ENCODE measurements at regions not wholly inside any gene's neighbourhood (a gene's known extent, or its start where the extent isn't known, plus 50 kb on each side); places are given as distances from the start of the nearest gene placed in this dataset.

- DNase-seq (ENCODE audit: low read depth in 2 of 2), result no peak
Observed at GRCh38 chr22:27564806-27565205, 236.8 kb downstream of the MN1 start.

- no peak for DNase-seq (ENCODE audit: low read depth in 2 of 2)
Observed at GRCh38 chr22:27566602-27567001, 235.0 kb downstream of the MN1 start.

- no peak for DNase-seq (ENCODE audit: low read depth in 2 of 2)
Observed at GRCh38 chr22:27568265-27568664, 233.3 kb downstream of the MN1 start.

GRCh38 chr22:27571463-27572277 is 229.9 kb downstream of the MN1 start:
- DNase-seq (ENCODE audit: low read depth in 2 of 2), result no peak

- no peak for DNase-seq (ENCODE audit: low read depth in 2 of 2)
Observed at GRCh38 chr22:27572278-27572666, 229.3 kb downstream of the MN1 start.

GRCh38 chr22:27573280-27574001 is 228.1 kb downstream of the MN1 start:
- DNase-seq (ENCODE audit: low read depth in 2 of 2), result no peak

GRCh38 chr22:27574002-27574366 is 227.6 kb downstream of the MN1 start:
- DNase-seq (ENCODE audit: low read depth in 2 of 2), result no peak

- no peak for DNase-seq (ENCODE audit: low read depth in 2 of 2)
Observed at GRCh38 chr22:27574651-27575050, 226.9 kb downstream of the MN1 start.

- DNase-seq (ENCODE audit: low read depth in 2 of 2), result no peak
Observed at GRCh38 chr22:27575348-27575747, 226.2 kb downstream of the MN1 start.

- DNase-seq (ENCODE audit: low read depth in 2 of 2), result no peak
Observed at GRCh38 chr22:27576413-27576812, 225.1 kb downstream of the MN1 start.

GRCh38 chr22:27576815-27577573 is 224.6 kb downstream of the MN1 start:
- no peak for DNase-seq (ENCODE audit: low read depth in 2 of 2)

- DNase-seq (ENCODE audit: low read depth in 2 of 2), result no peak
Observed at GRCh38 chr22:27577574-27577969, 224.0 kb downstream of the MN1 start.

GRCh38 chr22:27578937-27579617 is 222.5 kb downstream of the MN1 start:
- no peak for DNase-seq (ENCODE audit: low read depth in 2 of 2)

- no peak for DNase-seq (ENCODE audit: low read depth in 2 of 2)
Observed at GRCh38 chr22:27580311-27580897, 221.2 kb downstream of the MN1 start.

GRCh38 chr22:27581236-27581635 is 220.3 kb downstream of the MN1 start:
- no peak for DNase-seq (ENCODE audit: low read depth in 2 of 2)

GRCh38 chr22:27581688-27582087 is 219.9 kb downstream of the MN1 start:
- DNase-seq (ENCODE audit: low read depth in 2 of 2), result no peak

- no peak for DNase-seq (ENCODE audit: low read depth in 2 of 2)
Observed at GRCh38 chr22:27583856-27584255, 217.7 kb downstream of the MN1 start.

- DNase-seq (ENCODE audit: low read depth in 2 of 2), result no peak
Observed at GRCh38 chr22:27585141-27585540, 216.4 kb downstream of the MN1 start.

- no peak for DNase-seq (ENCODE audit: low read depth in 2 of 2)
Observed at GRCh38 chr22:27588268-27588667, 213.3 kb downstream of the MN1 start.

GRCh38 chr22:27588915-27589314 is 212.6 kb downstream of the MN1 start:
- DNase-seq (ENCODE audit: low read depth in 2 of 2), result no peak

GRCh38 chr22:27591060-27591459 is 210.5 kb downstream of the MN1 start:
- DNase-seq (ENCODE audit: low read depth in 2 of 2), result no peak

- no peak for DNase-seq (ENCODE audit: low read depth in 2 of 2)
Observed at GRCh38 chr22:27593378-27593777, 208.2 kb downstream of the MN1 start.
